NCI-H1930 (cell line): ENCODE measurements at regions not wholly inside any gene's neighbourhood (a gene's known extent, or its start where the extent isn't known, plus 50 kb on each side); places are given as distances from the start of the nearest gene placed in this dataset.

ENCODE experiments used
- DNase-seq, 2 experiments: peaks; one replicate each; lab custom pipeline; 2025; lab: John Stamatoyannopoulos, UW

- no peak for DNase-seq
Observed at GRCh38 chr9:130781569-130781968, 53.5 kb upstream of the ABL1 start.

GRCh38 chr9:130782886-130783530 lies 52.0 kb upstream of the ABL1 start:
- DNase-seq = no peak

GRCh38 chr9:130785053-130785452 lies 50.0 kb upstream of the ABL1 start:
- no peak for DNase-seq
